ENCODE measurements at regions not wholly inside any gene's neighbourhood (a gene's known extent, or its start where the extent isn't known, plus 50 kb on each side); places are given as distances from the start of the nearest gene placed in this dataset.

GRCh38 chr6:119830494-119831295 lies 481.1 kb upstream of the MAN1A1 start:
- TF ChIP-seq SP1 (IDR thresholded peaks at IDR 0.05; ENCODE audit: low read depth, low read length): no peak
- no peak for TF ChIP-seq CTCF (IDR thresholded peaks at IDR 0.05; ENCODE audit: control extremely low read depth in 1 of 3, insufficient read depth in 1 of 3, low read depth in 1 of 3, low read length in 3 of 3)
- TF ChIP-seq TBP (IDR thresholded peaks at IDR 0.05; ENCODE audit: low read depth, low read length): no peak
- no peak for TF ChIP-seq POLR2A (IDR thresholded peaks at IDR 0.05; ENCODE audit: control extremely low read depth in 1 of 2, low read depth in 2 of 2, low read length in 2 of 2)
- no peak for TF ChIP-seq PHF8 (conservative IDR thresholded peaks at IDR 0.05; ENCODE audit: low read depth, low read length)
- TF ChIP-seq RNF2 (IDR thresholded peaks at IDR 0.05; ENCODE audit: borderline replicate concordance, low read depth, low read length, missing control alignments, poor library complexity, severe bottlenecking): no peak
- TF ChIP-seq EZH2 (IDR thresholded peaks at IDR 0.05; ENCODE audit: low read depth, low read length, severe bottlenecking): no peak
- no peak for TF ChIP-seq TAF1 (IDR thresholded peaks at IDR 0.05; ENCODE audit: low read depth, low read length)
